ENCODE measurements at regions not wholly inside any gene's neighbourhood (a gene's known extent, or its start where the extent isn't known, plus 50 kb on each side); places are given as distances from the start of the nearest gene placed in this dataset.
"Not testable (repeated sequence)": the region's sequence is repeated elsewhere in the genome, so short reads cannot be mapped to it uniquely, and the experiment has no call there.

DNA sequence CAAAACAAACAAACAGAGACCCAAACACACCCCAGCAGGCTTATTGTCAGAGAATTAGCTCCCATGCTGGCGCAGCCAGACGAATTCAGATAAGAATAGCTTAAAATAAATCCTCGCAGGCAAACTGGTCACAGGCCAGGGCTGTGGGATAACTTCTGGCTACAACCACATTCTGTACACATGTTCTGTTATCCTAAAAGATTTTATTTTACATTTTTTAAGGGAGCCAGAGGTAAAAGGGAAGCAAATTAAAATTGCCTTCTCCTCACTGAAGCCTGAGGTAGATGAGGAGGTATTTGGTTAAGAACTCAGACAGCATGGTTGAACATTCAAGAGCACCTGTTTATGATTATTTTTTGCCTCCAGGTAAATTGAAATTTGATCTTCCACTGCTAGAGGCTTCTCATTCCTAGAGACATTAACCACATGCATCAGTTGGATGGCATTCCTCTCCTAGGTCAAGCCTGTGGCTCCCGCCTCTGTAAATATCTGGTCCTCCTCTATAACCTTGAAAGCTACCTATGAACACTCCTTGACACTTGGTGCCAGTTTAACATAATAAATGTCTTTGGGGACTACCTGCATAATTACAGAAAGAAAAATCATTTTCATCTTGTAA lies 190.3 kb downstream of the SATB1 start:
- no peak for DNase-seq

DNA sequence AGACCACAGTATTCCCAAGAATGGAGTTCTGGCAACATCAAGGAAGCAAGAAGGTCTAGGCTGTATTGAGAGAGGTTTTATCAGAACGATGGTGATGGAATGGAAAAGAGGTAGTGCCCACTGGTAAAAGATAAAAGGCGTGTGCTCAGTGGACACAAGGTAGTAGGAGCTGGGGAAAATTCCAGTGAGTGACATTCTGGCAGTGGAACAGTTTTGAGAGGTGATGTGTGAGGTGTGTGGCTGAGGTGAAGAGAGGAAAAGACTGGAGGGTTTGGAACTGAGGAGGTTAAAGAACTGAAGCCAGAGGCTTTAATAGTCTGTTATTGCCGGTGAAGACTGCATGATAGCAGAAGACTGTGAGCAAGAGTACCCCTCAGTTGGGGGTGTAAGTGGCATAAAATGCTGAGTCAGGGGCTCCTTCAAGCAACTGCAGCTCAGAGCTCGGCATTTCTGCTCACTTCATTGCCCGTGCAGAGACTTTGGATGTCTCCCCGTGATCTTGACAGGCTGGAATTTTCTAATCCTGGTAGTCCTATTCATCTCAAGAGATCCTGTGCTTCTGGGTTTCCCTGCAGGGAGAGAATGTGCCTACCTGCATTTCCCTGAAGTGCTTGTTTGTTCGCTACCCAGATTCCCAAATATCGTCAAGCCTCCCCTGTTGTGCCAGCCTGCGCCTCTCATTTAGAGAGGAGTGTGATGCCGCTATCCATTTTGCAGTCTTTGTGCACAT lies 191.0 kb downstream of the SATB1 start:
- no peak for DNase-seq

DNA sequence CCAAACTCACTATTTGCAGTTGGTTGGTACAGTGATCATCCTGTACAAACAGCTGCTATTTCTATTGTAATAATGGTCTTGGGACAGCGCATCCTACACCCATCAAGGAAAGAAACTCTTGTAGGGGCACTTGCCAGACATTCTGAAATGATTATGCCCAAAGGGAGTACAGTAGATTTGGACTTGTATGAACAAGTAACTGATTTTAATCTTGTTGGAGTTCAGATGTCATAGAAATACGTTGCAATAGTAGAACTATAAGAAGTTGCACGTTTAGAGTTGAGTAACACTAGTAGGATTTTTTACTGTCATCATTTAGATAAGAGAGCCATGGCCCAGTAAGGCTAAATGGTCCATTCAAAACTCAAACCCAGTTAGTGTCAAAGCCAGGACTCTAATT lies 192.8 kb downstream of the SATB1 start:
- no peak for DNase-seq

DNA sequence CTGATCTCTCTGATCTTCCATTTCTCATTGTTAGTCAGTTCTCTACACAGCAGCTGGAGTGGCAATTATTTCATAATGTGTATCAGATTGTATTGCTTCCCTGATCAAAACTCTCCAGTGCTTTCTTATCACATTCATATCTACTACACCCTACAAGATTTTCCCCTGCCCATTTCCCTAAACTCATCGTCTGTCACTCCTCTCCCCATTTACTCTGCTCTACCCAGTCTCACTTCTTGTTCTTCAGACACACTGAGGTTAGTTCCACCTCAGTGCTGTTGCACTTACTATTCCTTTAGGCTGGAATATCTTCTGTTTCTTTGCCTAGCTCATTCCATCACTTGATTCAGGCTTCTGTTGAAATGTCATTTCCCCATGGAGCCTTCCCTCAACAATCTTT lies 197.1 kb downstream of the SATB1 start:
- no peak for DNase-seq

DNA sequence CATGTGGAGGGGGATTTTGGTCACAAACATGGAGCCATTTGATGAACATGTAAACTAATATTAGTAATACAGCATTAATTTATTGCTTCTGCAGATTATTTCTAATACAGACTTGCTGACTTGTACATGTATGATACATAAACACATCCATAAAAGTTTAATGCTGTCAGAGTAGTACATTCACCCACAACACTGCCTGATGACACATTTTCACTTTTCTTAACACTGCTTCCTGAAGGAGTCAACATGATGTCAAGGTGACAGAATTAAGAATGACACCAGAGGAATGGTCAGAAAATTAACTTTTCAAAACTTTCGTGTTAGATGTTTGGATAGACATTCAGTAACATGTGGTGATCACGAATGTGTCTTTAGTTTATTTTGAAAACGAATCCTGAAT lies 199.4 kb downstream of the SATB1 start:
- DNase-seq, result no peak

DNA sequence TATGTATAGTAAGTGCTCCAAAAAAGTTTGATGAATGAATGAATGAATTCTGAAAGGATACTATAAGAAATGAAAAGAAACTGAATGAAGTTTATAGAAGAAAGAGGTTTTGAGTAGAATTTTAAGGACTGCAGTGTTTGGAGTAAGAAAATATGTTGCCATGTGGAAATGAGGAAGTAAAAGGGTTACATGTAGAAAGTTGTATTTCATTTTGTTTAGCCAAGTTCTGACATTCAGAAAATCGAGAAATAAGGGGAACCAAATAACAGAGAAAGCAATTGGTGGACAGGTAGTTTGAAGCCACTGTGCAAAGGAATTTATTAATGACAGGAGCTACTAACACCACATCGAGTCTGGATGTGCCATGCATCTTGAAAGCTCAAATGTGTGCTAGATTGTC lies 200.7 kb downstream of the SATB1 start:
- no peak for DNase-seq

DNA sequence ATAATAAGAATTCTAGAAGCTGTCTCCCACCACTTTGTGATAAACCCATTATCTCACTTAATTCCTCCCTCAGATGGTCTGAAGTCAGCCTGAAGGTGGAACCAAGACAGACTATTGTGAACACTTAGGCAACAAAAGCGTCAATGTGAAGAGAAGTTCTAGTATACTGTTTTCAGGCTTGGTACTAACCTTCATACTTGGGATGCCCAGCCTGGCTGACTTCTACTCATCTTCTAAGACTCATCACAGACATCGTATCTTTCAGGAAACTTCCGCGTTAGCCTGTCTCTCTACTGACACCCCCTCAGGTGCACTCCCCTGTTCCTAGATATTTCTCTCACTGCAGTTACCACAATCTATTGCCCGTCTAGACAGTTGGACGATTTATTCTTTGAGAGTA lies 201.2 kb downstream of the SATB1 start:
- no peak for DNase-seq

DNA sequence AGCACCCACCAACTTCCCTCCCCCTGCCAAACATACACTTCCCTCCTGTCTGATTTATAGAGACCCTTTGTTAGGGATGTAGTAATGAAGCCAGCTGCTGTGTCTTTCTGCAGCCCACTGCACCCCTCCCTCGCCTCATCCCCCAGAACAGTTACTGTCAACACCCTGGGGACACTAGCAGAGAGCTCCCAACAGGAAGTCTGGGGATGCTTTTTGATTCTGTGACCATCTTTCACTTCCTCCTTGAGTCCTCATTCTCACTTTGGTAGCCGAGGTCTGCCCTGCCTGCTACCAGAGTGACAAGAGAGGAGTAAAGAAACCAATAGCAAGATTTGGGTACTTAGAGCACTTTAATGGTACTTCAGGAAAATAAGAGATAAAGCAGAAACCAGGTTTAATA lies 201.6 kb downstream of the SATB1 start:
- no peak for DNase-seq

DNA sequence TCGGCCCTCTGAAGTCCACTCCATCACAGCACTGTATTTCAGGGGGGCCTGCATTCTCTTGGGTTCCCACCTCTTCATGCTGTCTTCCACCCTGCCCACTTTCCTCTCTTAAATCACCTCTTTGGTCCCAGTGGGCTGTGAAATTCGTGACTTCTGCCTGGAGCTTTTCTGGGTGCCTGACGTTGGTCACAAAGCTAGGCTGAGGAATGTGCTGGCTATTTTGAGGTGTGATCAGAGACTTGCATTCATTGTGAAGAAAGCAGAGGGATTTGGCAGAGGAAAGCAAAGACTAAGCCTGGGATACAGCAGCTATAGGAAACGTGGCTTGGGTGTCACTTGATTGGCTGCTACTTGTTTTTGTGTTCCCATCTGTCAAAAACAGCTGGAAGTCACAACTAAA lies 202.5 kb downstream of the SATB1 start:
- no peak for DNase-seq

DNA sequence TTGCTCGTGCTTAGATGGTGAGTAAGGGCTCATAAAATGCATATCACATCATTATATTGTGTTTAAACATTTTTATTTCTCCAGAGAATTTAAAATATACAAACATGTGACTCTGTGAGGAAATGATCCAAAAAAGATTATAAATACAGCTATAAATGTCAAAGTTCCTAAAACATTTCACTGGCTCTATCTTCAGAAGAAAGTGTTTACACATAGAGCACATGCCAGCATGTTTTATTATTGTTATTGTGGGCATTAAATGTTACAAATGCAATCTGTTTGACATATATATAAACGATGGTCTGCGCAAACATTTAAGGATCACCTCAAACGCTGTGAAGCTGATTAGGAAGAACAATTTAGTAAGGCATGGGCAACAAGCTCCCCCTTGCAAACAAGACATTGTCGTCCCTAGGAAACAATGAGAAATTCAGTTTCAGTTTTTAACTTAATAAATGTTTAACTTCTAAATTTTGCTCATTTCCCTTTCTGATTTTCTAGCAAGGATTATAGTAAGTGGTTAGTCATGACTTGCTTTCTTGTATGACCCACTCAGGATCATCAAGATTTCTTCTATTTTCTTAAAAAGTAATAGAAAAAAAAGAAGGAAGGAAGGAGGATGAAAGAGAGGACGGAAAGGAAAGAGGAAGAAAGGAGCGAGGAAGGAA lies 207.5 kb downstream of the SATB1 start:
- DNase-seq, result no peak

DNA sequence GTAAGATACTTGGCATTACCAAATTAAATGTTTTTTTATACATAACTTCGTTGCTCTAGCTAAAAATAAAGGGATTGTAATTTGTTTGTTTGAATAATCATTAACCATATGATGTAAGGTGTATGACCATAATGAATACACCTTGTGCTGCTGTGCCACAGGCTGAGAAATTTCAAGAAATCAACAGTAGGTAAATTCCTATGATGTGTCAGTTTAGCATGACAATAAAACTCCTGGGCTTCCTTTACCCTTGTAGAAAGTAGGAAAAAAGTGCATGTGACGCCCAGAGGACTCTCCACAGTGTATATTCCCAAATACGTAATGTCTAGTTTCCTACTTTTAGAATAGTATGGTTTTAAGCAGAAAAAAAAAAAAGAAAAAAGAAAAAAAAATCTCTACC lies 208.1 kb downstream of the SATB1 start:
- no peak for DNase-seq

DNA sequence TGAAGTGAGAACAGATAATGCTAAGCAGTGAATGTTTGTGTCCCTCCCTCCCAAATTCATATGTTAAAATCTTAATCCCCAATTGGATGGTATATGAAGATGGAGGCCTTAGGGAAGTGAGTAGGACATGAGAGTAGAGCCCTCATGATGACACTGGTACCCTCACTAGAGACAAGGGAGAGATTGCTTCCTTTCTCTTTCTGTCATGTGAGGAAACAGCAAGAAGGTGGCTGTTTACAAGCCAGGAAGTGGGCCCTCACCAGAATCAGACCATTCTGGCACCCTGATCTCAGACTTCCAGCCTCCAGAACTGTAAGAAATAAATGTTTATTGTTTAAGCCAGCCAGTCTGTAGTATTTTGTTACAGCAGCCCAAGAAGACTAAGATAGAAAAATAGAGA lies 209.5 kb downstream of the SATB1 start:
- DNase-seq, result no peak

DNA sequence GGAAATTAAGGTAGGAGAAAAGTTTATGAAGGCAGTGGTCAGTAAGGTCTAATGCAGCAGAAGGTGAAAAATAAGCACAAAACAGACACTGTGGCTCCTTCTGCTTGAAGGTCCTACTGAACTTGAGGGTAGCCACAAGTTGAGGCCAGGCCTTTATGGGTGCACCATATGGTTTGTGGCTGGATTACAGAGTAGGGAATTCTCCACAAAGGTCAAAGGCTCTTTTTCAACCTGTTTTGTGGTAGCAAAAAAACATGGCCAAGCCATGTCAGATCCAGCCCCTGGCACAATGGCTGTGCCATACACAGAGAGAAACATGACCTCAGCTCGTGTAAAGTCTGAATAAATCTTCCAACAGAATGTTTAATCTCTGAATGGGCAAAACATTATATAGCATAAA lies 214.0 kb downstream of the SATB1 start:
- no peak for DNase-seq

DNA sequence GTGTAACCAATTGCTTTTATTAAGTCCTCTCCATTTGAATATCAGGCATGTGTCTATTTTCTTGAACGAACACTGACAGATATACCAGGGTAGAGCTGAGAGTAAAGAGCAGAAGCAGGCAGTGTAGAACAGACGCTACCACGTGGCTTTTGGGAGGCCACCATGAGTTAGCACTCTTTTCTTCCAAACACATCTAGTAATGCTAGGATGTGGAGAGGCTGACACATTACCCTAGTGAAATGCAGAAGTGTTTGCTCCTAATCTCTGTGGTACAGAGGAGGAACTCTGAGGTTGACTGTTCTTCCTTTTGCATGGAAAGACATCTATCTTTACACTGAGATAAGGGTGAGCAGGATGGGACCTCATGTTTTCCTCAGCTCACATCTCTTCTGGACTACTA lies 216.3 kb downstream of the SATB1 start:
- DNase-seq, result no peak

DNA sequence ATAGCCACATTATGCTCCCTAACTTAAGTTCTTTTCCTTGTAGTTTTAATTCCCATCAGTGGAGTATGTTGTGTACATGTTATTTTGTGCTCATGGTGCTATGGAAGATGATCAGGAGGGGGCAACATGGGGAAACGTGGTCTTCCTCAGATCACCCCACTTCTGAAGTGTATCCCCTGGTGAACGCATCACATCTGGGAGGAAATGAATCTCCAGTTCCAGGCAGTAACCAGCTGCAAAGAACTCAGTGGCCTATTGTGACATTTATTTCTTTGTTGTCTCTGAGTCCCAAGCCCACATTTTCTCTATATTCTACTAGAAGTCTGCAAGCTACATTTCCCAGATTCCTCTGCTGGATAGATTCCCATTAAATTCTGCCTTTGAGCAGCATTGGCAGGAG lies 217.0 kb downstream of the SATB1 start:
- no peak for DNase-seq

DNA sequence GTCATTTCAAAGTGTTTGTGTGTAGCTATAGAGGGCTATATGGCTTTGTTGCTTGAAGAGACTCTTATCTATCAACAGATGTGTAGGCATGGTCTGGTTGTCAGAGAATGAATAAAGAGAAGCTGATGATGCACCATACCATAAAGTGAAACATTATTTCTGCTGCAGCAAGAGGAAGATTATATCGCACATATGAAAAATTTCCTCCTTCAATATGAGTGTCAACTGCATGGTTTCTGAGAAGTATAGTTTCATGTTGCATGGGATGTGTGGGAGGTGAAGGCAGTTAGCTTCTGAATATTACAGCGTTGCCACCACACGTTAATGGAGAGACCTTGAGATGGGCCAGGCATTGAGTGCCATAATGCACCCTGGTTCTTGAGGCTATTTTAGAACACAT lies 217.9 kb downstream of the SATB1 start:
- DNase-seq, result no peak

DNA sequence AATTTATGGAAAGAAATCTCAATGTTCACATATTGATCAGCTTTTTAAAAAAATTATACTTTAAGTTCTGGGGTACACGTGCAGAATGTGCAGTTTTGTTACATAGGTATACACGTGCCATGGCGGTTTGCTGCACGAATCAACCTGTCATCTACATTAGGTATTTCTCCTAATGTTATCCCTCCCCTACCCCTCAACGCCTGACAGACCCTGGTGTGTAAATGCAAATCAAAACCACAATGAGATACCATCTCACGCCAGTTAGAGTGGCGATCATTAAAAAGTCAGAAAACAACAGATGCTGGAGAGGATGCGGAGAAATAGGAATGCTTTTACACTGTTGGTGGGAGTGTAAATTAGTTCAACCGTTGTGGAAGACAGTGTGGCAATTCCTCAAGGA lies 219.4 kb downstream of the SATB1 start:
- DNase-seq, result not testable (repeated sequence)

DNA sequence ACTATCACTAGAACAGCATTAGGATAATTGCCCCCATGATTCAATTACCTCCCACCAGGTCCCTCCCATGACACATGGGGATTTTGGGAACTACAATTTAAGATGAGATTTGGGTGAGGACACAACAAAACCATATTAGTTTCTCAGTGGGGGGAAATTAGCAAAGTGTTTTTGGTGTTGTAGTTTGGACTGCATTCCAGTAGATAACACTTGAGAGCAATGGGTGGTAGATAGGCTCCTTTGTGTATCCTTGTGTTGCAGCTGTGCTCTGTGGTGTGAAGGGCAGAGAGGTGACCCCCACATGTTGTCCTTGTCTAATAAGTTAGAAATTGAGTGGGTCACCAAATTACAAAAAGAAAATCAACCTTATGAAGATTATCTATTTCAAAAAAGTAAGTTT lies 223.8 kb downstream of the SATB1 start:
- no peak for DNase-seq

DNA sequence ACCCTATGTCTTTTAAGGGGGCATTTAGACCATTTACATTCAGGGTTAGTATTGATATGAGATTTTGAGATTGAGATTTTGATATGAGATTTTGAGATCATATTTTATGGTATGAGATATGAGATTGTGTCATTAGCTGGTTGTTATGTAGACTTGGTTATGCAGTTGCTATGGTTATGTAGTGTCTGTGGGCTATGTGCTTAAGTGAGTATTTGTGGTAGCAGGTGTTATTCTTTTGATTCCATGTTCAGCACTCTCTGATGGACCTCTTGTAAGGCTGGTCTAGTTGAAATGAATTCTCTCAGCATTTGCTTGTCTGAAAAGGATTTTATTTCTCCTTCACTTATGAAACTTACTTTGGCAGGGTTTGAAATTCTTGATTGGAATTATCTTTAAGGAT lies 225.4 kb downstream of the SATB1 start:
- no peak for DNase-seq

DNA sequence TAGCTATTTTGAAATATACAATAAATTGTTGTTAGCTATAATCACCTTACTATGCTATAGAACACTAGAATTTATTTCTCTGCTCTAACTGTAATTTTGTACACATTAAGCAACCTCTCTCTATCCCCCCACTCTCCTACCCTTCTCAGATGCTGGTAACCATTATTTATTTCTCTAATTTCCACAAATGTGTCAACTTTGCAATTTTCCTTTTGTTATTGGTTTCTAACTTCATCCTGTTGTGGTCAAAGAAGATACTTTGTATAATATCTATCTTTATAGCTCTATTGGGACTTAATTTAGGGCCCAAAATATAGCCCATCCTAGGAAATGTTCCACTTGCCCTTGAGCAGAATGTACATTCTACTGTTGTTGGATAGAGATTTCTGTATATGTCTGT lies 229.3 kb downstream of the SATB1 start:
- no peak for DNase-seq

DNA sequence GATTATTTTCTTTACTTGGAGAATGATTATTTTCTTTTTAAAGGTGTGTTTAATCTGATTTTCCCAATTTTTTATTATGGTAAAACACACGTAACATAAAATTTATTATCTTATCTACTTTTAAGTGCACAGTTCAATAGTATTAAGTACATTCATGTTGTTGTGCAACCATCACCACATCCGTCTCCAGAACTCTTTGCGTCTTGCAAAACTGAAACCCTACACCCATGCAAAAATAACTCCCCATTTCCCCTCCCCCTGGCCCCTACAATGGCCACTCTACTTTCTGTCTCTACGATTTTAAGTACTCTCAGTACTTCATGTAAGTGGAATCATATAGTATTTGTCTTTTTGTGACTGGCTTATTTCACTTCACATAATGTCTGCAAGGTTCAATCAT lies 230.7 kb downstream of the SATB1 start:
- DNase-seq, result no peak

DNA sequence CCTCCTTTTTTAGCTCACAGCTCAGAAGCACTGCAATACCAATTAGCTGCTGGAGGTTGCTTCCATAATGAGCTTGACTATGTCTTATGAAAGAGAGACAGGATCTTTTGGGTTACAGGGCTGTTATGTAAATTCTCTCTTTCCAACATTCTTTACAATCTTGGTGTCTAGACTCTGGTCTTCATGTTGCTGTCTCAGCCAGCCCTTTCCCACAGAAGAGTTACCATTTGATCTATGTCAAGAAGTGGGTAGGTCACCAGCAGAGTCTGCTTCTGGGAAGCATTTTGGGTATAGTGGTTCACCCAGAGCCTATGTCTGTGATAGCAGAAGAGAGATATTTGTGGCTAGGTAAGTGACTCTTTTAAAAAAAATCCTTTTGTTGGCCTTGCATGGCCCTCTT lies 234.5 kb downstream of the SATB1 start:
- no peak for DNase-seq

DNA sequence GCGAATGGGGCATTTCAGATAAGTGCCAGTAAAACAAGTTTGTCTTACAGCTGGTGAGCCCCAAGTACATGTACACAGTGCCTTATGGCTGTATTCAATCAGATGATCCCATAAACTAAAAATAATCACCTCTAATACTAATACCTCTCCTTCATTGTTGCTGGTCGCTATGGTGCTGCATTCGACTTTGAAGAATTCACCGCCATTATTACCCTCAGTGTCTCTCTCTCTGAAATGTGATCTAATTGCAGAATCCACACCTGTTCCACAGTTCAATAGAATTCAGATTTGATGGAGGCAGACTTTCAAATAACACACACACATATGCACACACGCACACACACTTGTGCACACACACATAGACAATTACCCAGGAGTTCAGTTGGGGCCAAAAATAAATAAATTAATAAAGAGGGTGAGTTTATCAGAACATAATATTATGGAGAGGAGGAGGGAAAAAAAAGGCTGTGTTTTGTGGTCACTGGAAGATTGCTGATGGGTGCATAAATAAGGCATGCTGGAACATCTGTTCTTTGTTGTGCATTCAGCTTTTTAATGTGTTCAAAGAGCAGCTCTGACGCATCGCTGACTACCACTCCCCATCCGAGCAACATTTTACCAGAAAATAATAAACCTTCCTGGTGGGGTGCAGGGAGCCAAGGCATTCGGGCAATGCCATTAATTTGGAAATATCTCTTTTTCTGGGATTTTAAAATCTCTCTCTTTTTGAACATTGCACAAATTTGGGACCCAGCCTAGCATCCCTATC lies 235.7 kb downstream of the SATB1 start:
- DNase-seq, result no peak

DNA sequence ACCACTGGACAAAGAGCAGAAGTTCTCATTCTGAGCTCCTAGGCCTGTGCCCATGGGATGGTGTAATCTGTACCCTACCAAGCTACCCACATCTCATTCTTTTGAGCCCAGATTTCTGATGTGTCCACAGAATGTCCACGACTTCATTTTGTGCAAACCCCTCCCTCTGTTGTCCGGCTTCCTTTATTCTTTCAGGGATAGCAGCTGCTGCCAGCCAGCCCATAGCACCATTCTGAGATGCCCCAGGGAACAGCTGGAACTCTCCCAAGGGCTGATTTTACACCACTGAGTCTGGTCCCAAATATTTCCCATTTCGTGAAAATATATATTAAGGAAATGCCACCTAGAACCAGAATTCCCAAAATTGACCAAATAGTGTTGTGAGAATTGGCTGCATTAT lies 236.6 kb downstream of the SATB1 start:
- no peak for DNase-seq

Data from NCI-H1436 treated with DMSO at 0.1 percent for 48 hours (cell line).